ENCODE measurements at regions not wholly inside any gene's neighbourhood (a gene's known extent, or its start where the extent isn't known, plus 50 kb on each side); places are given as distances from the start of the nearest gene placed in this dataset.

DNA sequence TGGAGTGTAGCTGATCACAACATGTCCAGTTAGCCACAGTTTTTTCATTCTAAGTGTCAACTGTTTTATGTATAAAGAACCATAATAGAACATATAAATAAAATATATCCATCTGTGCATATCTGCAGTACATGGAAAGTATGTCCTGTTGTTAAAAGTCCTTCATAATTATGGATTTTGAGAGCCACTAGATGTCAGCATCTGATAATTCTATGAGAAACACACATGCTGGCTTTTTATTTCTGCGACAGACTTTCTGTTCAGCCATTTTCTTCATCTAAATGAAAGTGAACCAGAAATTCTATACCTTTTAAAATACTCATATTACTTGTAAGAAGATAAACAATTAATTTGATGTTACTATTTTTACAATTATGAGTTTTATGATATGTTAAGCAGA lies 251.5 kb downstream of the GPM6A start:
- FAIRE-seq = peak; percentile 74

DNA sequence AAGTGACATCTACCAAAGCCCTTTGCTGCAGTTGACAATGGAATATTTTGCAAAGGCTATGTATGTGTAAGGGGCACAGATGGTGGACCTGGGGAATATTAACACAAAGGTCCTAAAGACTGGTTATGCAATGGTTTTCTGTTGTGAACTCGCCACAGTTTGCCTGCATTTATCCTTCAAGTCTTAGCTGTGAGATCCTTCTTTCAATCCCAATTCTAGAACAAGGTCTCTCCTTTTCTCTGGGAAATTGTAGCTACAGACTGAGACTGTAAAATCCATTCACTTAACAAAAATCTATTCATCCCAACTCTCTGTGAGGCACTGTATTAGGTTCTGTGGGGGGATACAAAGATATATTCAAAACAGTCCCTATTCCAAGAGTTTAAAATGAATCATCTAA lies 250.4 kb downstream of the GPM6A start:
- no peak for FAIRE-seq

DNA sequence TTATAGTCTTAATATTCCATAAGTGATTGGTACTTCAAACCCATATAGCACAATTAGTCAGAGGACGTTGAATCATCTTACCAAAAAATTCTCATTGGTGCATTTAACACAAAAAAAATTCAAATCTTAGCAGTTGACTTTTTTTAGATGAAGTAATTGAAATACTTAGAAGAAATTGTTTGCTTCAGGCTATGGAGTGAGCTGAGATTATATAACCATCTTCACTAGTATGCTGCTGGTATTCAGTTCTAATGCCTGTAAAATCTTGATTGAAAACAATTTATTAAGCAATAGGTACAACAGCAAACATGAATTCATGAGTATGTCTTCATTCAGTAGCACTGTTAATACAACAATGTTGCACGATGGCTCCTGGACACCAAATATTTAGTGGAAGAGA lies 250.0 kb downstream of the GPM6A start:
- no peak for FAIRE-seq

DNA sequence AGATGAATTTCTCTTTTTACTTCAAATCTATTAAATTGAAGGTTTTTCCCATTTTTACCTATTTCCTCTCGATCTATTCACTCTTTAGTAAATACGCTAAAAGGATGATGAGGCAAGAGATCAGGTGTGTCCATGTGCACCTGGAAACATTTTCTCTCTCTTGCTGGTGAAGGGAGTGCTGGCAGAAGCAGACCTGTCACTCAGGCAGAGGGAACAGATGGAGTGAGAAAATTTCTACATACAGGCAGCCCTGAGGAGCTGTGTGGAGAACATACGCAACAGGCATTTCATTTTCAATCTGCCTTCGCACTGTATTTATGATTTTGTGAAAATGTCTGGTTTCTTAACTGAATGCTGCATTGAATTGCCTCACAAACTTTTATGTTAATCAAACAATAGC lies 249.5 kb downstream of the GPM6A start:
- no peak for FAIRE-seq
